ENCODE measurements at regions not wholly inside any gene's neighbourhood (a gene's known extent, or its start where the extent isn't known, plus 50 kb on each side); places are given as distances from the start of the nearest gene placed in this dataset.

- Histone ChIP-seq H3K36me3 (replicated peaks; ENCODE audit: low read depth, low read length) (no peaks in the 10 kb centered on the region), H3K9me3 (ENCODE audit: insufficient read depth, low read length) (no peaks in the 10 kb centered on the region), H3K9ac (ENCODE audit: low read length) (no peak overlapping the region), H3K4me3 (ENCODE audit: low read length) (no peak overlapping the region), H3K4me1 (ENCODE audit: low read length) (no peaks in the 10 kb centered on the region), H4K20me1 (ENCODE audit: insufficient read depth, low read length) (no peaks in the 10 kb centered on the region), H3K79me2 (ENCODE audit: low read length) (no peaks in the 10 kb centered on the region), H3K27me3 (ENCODE audit: low read depth, low read length) (no peaks in the 10 kb centered on the region), H3K27ac (ENCODE audit: low read length) (no peak overlapping the region), H3K4me2 (ENCODE audit: low read length) (no peak overlapping the region), H2AFZ (ENCODE audit: low read depth, low read length) (no peak overlapping the region)
- TF ChIP-seq EZH2phosphoT487 (IDR thresholded peaks at IDR 0.05; ENCODE audit: low read depth) (no peak), CTCF (IDR thresholded peaks at IDR 0.05; ENCODE audit: low read depth, low read length) (no peak)
These were observed 188.7 kb downstream of the HS3ST3A1 start for GRCh38 chr17:13413001-13413400.

DNA sequence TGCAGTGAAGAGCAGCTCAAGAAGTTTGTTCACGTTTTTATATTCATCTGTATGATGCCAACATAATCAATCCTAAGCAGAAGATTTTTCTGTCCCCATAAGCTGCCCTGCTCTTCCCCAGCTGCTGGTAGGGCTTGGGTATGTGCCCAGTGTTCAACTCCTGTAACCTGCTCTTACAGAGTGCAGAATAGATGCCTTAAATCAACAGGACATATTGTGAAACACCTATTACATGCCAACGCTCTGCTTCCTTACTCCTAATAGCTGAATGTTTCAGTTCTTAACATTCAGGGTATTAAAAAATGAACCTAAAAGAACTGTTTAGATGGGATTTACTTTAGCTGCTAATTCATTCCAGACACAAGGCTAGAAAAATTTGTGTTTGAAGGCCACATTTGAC is 190.9 kb downstream of the HS3ST3A1 start:
- Histone ChIP-seq H3K4me2 (ENCODE audit: low read length) (no peak overlapping the region), H3K27ac (ENCODE audit: low read length) (no peak overlapping the region), H3K4me3 (ENCODE audit: low read length) (no peak overlapping the region), H3K36me3 (replicated peaks; ENCODE audit: low read depth, low read length) (no peaks in the 10 kb centered on the region), H3K9me3 (ENCODE audit: insufficient read depth, low read length) (no peaks in the 10 kb centered on the region), H4K20me1 (ENCODE audit: insufficient read depth, low read length) (no peaks in the 10 kb centered on the region), H3K4me1 (ENCODE audit: low read length) (no peaks in the 10 kb centered on the region), H2AFZ (ENCODE audit: low read depth, low read length) (no peak overlapping the region), H3K9ac (ENCODE audit: low read length) (no peak overlapping the region), H3K27me3 (ENCODE audit: low read depth, low read length) (no peaks in the 10 kb centered on the region), H3K79me2 (ENCODE audit: low read length) (no peaks in the 10 kb centered on the region)
- no peak for TF ChIP-seq EZH2phosphoT487 (IDR thresholded peaks at IDR 0.05; ENCODE audit: low read depth)

DNA sequence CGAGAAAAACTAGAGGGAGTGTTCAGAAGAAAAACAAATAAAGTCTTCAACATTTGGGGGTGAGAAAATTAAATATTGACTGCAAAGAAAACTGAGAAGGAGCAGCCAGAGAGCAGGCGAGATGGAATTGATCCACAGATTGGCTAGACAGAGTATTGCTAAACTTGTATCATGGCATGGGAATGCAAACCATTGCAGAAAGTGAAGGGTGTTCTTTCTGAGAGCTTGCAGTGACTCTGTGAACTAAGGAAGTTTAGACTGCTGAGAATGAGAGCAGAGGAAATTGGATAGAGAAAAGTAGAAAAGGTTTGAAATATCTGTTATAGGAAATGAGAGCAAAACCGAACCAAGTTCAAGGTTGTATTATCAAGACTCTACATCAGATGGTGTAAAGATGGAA is 191.5 kb downstream of the HS3ST3A1 start:
- Histone ChIP-seq H3K9me3 (ENCODE audit: insufficient read depth, low read length) (no peaks in the 10 kb centered on the region), H4K20me1 (ENCODE audit: insufficient read depth, low read length) (no peaks in the 10 kb centered on the region), H3K9ac (ENCODE audit: low read length) (no peak overlapping the region), H3K4me3 (ENCODE audit: low read length) (no peak overlapping the region), H2AFZ (ENCODE audit: low read depth, low read length) (no peak overlapping the region), H3K36me3 (replicated peaks; ENCODE audit: low read depth, low read length) (no peaks in the 10 kb centered on the region), H3K27me3 (ENCODE audit: low read depth, low read length) (no peaks in the 10 kb centered on the region), H3K27ac (ENCODE audit: low read length) (no peak overlapping the region), H3K79me2 (ENCODE audit: low read length) (no peaks in the 10 kb centered on the region), H3K4me2 (ENCODE audit: low read length) (no peak overlapping the region), H3K4me1 (ENCODE audit: low read length) (no peaks in the 10 kb centered on the region)
- TF ChIP-seq CTCF (IDR thresholded peaks at IDR 0.05; ENCODE audit: low read depth, low read length) (no peak), EZH2phosphoT487 (IDR thresholded peaks at IDR 0.05; ENCODE audit: low read depth) (no peak)

GRCh38 chr17:13409455-13409854 is 192.3 kb downstream of the HS3ST3A1 start:
- Histone ChIP-seq H3K36me3 (replicated peaks; ENCODE audit: low read depth, low read length) (no peaks in the 10 kb centered on the region), H3K9ac (ENCODE audit: low read length) (no peak overlapping the region), H3K79me2 (ENCODE audit: low read length) (no peaks in the 10 kb centered on the region), H3K4me2 (ENCODE audit: low read length) (no peak overlapping the region), H3K27ac (ENCODE audit: low read length) (no peak overlapping the region), H4K20me1 (ENCODE audit: insufficient read depth, low read length) (no peaks in the 10 kb centered on the region), H3K4me3 (ENCODE audit: low read length) (no peak overlapping the region), H3K27me3 (ENCODE audit: low read depth, low read length) (no peaks in the 10 kb centered on the region), H2AFZ (ENCODE audit: low read depth, low read length) (no peak overlapping the region), H3K4me1 (ENCODE audit: low read length) (no peaks in the 10 kb centered on the region), H3K9me3 (ENCODE audit: insufficient read depth, low read length) (no peaks in the 10 kb centered on the region)
- TF ChIP-seq EZH2phosphoT487 (IDR thresholded peaks at IDR 0.05; ENCODE audit: low read depth): no peak
- TF ChIP-seq CTCF (IDR thresholded peaks at IDR 0.05; ENCODE audit: low read depth, low read length): no peak

DNA sequence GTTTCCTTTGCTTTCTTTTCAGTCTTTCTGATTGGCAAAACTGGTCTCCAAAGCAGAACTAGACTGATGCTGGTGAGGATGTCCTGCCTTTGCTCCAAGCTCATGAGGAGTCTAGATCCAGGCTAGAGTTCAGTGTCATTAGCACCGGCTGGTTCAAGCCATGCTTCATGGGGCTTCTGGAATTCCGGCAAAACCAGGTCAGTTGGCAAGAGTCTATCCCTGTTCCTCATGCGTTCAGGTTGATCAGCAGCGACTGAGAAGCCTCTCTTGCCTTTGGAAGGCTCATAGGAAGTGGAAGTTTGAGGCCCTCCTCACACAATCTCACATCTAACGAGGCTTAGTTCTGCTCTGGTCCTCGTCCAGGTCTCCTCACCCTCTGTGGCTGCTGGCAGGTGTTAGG is 194.3 kb downstream of the HS3ST3A1 start:
- no peaks in the 10 kb centered on the region for H3K27me3 ChIP-seq (ENCODE audit: low read depth, low read length)
- H3K79me2 ChIP-seq (ENCODE audit: low read length): no peaks in the 10 kb centered on the region
- no peak overlapping the region for H3K4me2 ChIP-seq (ENCODE audit: low read length)
- H3K27ac ChIP-seq (ENCODE audit: low read length): no peak overlapping the region
- no peak overlapping the region for H3K9ac ChIP-seq (ENCODE audit: low read length)
- no peaks in the 10 kb centered on the region for H3K9me3 ChIP-seq (ENCODE audit: insufficient read depth, low read length)
- no peaks in the 10 kb centered on the region for H3K36me3 ChIP-seq (replicated peaks; ENCODE audit: low read depth, low read length)
- no peaks in the 10 kb centered on the region for H3K4me1 ChIP-seq (ENCODE audit: low read length)
- H3K4me3 ChIP-seq (ENCODE audit: low read length): no peak overlapping the region
- no peaks in the 10 kb centered on the region for H4K20me1 ChIP-seq (ENCODE audit: insufficient read depth, low read length)
- TF ChIP-seq EZH2phosphoT487 (IDR thresholded peaks at IDR 0.05; ENCODE audit: low read depth) (no peak), CTCF (IDR thresholded peaks at IDR 0.05; ENCODE audit: low read depth, low read length) (no peak)
- H2AFZ ChIP-seq (ENCODE audit: low read depth, low read length): no peak overlapping the region
